AG20443 (cell line): ENCODE measurements at regions not wholly inside any gene's neighbourhood (a gene's known extent, or its start where the extent isn't known, plus 50 kb on each side); places are given as distances from the start of the nearest gene placed in this dataset.
"Not testable (repeated sequence)": the region's sequence is repeated elsewhere in the genome, so short reads cannot be mapped to it uniquely, and the experiment has no call there.

ENCODE experiments used
- DNase-seq: peaks from one replicate; pipeline ENCODE4 v3.0.0; 2012; ENCODE audit warnings: low spot score, mixed read lengths

DNA sequence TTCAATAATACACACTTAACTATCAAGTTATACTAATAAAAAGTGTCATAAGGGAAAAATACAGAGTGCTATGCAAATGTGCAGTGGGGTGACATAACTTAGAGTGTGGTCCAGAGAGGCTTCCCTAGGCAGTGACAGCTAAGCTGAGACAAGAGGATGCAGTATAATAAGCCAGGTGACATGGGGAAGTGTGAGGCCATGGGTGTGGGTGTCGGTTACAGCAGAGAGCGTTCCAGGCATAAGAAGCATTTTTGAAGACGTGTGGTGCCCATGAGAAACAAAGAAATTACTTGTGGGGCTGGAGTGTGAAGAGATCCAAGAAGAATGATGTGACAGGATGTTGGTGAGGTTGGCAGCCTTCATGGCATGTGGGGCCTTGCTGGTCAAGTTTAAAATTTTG is 78.1 kb upstream of the PICALM start:
- DNase-seq = no peak

DNA sequence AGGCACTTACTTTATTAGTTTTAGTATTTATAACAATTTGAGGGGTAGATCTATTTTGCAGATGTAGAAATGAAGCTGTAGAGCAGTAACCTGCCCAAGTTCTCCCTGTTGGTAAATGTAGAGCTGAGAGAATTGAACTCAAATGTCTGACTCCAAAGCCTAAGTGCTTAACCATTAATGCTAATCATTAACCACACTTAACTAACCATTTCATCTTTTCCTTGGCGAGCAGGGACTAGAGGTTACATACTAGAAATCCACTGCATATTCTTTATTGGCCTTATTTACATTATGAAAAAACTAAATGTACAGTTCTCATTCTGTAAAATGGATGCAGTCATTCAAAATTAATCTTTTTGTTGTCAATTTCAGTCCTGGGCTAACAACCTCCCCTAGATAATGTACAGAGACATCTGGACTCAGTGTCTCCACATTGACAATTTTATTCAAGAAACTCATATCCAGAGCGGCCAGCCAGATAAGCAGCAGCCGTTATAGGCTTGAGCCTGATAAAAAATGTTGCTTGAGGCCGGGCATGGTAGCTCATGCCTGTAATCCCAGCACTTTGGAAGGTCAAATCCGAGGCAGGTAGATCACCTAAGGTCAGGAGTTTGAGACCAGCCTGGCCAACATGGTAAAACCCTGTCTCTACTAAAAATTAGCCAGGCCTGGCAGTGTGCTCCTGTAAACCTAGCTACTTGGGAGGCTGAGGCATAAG is 76.7 kb upstream of the PICALM start:
- no peak for DNase-seq

DNA sequence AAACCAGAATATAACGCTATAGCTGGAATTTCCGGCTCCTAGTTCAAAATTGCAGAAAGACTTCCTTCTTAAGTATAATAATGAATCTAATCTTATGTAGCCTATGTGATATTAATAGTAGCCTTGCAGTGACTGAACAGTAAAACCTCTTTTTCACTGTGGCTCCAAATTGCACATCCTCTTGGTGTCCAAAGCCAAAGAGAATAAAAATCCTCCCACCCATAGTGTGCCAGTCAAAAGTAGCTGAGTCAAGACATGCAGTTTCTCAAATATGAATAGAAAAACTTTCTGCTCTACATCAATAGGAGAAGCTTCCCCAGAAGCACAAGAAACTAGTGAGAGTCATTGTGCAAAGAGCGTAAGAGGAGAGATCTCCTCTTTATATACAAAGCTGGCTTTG is 76.0 kb upstream of the PICALM start:
- DNase-seq = no peak

DNA sequence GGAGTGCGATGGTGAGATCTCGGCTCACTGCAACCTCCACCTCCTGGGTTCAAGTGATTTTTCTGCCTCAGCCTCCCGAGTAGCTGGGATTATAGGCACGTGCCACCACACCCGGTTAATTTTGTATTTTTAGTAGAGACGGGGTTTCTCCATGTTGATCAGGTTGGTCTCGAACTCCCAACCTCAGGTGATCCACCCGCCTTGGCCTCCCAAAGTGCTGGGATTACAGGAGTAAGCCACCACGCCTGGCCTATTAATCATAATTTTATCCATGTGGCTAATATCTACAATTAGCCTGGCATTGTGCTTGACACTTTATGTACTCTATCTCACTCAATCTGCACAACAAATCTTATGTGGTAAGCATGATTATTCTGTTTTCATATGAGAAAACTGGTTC is 75.2 kb upstream of the PICALM start:
- DNase-seq = not testable (repeated sequence)

DNA sequence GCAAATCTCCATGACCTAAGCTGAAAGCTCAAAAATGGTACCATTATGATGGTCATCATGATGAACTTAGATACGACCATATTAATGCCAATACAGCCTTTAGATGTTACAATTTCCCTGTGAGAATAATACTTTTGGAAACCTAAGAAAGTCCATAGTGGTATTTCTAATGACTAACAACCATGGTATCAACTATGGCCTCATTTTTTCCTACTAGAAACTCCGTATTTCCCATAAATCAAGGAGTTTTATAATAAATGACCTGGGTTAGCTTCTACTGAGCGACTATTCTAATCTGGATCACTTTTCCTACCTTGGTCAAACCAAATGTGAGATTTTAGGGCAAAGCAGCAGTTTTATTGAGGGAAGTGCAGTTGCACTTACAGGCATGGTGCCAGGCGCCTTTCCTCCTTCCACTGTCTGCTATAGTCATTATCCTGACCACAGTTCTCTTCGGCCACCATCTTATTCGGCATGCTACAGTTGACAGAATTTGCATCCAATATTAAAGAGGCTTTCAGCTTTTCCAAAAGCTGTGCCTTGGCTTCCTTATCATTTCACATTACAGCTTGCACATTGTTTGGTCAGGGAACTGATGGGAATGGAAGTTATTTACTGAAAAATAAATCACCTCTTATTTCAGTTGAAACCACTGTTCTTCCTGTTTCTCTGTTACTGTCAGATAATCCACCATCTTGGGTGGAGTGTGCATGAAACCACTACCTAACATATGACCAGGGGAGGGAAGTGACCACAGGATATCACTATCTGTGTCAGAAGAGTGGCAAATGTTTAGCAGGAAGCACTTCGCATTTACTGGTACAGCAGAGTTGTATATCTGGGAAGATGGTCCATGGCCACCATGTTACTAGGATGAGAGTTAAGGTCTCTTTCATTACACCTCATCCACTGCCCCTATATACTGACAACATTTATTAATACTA is 74.5 kb upstream of the PICALM start:
- DNase-seq = no peak

DNA sequence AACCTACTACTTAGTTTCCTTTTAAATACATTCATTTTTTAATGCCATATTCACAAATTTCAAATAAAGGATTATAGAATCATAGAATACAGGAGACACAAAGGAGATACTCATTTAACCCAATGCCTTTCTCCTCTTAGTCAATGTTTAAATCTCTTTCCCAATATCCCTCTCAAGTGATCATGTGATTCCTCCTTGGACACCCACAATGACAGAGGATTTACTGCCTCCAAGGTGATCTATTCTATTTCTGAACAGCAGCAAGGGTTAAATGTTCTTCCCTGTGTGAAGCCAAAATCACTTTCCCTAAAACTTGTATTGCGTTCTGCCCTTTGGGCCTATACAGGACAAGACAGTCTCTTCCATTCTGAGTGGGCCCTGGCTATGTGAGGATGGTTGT is 73.3 kb upstream of the PICALM start:
- no peak for DNase-seq

DNA sequence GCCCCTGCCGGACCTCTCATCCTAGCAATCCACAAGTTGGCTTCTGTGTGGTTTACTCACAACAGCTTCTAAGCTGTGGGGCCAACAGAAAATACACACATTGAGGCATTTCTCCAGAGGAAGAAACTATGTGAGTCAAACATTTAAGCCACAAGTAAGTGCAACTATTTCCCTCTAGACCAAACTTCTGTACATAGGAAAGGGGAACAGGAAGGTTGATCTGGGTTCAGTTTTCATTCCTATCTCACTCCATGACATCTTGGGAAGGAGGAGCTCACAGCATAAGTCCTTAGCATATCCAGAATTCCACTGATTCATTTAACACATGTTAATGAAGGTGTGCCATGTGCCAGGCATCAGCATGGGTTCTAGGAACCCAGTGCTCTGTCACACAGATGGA is 72.8 kb upstream of the PICALM start:
- no peak for DNase-seq

DNA sequence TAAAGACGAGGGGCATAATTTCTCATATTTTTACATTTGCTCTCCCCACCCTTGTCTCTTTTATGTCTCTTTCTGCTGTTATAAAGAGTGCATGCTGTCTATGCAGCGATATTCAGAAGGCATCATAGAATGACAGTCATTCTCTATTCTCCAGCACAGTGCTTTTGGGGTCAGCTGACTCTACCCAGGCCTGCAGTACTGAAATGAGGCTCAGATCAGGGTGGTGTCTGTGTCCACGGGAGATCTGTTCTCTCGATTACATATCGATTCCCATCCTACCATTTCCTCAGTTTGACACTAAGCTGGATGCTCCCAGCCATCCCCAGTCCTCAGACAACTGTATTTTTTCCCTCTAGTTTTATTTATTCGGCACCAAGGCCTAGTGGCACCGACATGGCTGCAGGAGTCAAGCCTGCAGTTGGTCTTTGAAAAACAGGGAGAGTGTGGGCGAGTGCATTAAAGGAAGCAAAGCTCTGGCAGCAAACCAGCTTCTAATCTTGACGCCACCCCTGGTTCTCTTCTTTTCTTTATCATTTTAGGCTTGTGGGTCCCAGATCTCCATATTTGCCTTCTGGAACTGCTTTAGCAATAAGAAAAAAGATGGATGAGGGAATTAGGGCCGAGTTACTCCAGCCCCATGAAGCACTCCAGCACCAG is 71.6 kb upstream of the PICALM start:
- DNase-seq = no peak

DNA sequence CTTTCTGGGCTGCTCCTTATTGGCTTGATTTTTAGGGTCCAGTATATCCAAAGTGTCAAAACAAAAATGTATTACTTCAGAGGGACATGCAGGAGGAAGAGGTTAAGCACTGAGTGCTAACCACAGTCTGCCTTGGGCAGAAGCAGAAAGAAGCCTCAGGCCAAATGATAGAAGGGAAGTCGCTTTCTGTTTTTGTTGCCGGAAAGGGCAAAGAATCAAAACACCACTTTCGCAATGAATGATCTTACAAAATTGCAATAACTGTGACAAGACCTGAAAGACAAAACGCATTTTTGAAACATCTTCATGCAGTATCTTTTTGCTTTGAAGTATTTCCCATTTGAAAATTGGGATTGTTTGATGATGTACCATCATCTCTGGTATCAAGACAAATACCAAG is 70.1 kb upstream of the PICALM start:
- DNase-seq = no peak

DNA sequence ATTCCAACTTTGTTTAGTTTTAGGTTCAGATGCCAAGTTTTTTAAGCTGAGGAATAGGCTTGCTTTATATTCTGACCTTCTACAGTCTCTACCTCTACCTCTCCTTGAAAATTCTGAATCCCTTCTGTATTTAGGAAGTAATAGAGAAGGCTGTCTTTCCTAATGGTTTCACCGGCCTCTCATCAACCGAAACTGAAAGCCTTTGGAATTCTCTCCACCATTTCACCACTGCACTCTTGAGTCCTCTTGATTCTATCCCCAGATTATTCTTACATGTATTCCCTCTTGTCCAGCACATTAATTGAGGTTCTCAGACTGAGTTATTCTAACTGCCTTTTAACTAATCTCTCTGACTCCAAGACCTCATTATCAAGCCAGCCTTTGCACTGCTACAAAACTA is 67.7 kb upstream of the PICALM start:
- DNase-seq = no peak

DNA sequence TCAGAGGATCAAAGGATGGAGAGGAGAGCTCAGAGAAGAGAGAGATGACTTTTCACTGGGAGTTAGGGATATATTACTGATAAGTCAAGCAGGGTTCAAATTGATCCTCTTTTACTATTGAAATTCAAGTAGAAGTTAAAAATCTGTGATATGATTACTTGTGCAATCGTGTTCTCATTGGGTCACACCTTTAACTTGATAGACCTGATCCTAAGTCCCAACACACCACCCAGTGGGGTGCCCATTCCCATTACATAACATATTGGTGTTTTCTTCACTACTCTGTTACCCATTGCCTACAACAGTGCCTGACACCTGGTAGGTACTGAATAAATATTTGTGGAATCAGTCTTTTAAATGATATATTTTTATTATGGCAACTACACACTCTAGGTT is 66.4 kb upstream of the PICALM start:
- no peak for DNase-seq

DNA sequence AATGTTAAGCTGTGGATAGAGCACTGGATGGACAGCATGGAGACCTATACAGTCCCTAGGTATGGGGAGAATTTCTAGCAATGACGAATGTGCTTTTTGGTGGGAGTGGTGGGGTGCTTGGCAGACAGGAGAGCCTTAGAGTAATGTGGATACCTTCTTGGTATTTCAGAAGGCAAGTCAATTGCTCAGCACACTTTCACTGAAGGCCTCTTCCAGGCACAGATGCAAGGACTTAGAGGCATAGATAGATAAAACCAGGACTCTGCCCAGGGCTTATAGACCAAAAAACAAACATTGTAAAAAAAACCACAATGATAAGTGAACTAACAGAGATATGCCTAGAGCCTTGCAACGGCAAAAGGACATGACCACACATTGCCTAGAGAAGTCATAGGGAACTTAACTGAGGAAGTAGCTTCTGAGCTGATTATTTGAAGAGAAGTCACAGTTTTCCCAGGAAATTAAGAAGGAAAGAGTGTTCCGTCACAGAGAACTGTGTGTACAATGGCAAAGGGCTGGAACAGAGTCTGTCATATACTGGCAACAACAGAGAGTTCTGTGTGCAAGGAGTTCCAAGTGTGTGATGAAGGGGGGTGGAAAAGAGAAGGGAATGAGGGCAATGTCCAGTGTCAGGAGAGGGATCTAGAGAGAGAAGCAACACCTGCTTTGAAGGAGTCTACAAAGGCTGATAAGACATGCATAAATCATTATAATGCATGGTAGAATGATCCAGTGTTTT is 65.9 kb upstream of the PICALM start:
- no peak for DNase-seq

DNA sequence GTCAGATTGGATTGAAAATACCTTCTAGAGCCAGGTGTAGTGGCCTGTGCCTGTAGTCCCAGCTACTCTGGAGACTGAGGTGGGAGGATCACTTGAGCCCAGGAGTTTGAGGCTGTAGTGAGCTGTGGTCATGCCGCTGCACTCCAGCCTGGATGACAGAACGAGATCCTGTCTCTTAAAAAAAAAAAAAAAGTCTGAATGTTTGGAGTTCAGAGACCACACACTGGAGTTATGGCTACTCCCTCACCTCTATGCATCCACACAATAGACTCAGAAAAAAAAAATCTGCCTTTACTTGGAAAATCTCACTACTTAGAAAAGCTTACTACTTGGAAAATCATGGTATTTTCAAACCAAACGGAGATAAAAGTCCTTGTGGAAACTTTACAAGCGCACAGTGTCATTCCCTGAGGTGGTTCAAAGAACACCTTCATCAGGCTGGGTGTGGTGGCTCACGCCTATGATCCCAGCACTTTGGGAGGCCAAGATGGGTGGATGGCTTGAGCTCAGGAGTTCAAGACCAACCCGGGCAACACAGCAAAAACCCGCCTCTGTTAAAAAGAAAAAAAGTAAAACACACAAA is 63.9 kb upstream of the PICALM start:
- DNase-seq = no peak

DNA sequence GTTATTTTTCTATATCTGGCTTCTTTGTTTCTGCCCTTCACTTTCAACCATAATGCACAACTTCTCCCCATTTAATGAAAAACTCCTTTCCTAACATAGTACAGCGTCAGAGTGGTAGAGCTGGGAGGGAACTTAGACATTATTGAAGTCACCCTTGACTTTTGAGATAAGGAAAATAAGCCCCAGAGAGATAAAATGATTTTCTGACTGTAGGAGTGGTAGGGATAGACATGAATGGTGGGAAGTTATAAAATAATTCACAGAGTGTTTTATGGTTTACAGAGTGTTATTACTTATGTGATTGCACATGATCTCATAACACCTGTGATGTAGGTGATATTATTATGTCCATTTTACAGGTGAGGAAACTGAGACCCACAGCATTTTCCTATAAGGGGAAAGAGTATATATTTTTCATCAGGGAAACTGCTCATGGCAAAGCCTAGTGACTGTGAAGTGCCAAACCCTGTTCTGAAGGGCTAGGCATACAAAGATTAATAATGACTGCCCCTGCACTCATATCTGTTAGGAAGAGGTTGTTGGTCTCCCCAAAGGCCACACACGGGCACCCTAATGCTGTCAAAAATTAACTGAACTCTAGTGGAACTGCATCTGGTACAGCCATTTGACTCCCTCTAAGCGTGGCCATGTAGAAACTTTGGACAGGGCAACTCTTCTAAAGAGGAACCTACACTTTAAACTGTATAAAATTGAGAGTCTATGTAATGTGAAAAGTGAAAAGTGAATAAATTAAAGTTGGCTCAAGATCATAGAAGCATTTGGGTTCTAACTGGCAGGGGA is 61.1 kb upstream of the PICALM start:
- no peak for DNase-seq

DNA sequence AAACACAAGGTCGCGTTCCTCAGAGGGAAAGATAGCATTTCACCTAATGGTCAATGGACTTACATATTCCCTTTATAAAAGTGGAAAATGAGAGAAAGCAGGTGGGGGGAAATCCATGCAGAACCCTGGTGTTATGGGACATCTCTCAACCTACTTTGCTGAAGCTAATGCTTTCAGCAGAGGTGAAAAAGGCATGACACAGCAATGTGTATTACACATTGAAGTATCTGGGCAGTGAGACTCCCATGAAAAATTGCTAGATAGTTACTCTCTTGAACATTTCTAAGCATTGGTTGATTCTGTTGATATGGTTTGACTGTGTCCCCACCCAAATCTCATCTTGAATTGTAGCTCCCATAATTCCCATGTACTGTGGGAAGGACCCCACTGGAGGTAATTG is 60.0 kb upstream of the PICALM start:
- DNase-seq = no peak

DNA sequence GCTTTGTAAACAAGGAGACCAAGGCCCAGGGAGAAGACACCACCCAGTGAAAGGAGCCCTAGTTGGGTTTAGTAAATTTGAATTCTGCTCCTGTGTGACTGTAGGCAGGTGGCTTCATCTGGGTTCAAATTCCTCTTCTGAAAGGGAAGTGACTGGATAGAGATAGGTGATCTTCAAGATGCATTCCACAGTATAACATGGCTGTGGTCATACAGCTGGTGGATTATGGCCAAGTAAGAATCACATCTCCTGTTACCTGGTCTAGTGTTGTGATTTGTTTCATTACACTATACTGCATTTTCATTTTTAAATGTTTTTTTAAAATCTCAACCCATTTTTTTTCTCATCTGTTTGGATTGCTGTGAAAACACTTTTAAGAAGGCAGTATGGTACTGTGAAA is 58.0 kb upstream of the PICALM start:
- DNase-seq = no peak

DNA sequence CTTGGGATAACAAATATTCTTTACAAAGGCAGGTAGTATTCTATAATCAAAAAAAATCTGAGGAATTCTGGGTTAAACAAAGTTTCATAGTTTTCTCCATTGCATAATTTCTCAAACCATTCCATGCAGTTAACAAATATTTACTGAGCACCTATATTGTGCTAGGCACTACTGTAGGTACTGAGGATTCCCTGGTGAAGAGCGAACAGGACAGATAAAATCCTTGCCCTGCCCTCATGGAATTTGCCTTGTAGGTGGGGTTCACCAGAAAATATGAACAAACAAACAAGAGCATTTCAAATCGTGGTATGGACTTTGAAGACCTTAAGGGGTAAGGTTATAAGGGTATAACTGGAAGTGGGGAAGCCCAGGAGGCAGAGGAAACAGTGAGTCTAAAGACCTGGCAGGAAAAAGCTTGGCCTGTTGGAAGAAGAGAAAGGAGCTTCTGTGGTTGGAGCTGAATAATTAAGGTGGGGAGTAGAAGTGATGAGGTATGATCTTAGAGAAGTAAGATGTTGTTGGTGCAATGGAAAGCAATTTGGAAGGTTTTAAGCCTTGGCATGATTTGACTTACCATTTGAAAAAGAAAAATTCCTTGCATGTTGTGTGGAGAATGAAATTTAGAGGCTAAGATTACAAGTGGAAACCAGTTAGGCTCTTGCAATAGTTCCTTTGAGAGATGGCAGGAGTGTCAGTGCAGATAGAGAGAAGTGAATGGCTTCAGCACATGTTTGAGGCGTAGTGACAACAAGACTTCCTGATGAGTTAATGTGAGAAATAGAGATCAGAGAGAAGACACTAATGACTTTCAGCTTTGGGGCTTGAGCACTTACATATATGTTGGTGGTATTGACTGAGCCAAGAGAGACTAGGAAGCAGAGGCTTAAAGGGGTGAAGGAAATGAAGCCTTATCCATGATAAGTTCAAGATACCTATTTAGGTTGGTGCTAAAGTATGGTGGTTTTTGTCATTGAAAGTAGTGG is 55.7 kb upstream of the PICALM start:
- no peak for DNase-seq

DNA sequence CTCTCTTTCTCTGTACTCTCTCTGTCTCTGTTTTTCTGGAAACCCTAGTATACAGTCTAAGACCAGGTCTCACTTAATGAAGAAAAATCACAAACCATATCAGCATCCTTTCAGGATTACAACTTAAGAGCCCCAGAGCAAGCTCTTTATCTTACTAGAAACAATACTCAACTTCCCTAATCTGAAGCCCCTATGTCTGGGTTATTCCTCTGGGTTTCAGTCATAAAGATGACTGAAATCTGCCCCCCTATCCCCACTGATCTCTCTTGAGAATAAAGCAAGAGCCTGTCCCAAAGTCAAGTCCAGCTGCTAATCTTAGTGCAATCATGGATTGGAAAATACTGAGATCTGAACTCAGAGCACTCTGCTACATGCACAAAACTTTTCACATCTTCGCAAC is 53.9 kb upstream of the PICALM start:
- DNase-seq = no peak

DNA sequence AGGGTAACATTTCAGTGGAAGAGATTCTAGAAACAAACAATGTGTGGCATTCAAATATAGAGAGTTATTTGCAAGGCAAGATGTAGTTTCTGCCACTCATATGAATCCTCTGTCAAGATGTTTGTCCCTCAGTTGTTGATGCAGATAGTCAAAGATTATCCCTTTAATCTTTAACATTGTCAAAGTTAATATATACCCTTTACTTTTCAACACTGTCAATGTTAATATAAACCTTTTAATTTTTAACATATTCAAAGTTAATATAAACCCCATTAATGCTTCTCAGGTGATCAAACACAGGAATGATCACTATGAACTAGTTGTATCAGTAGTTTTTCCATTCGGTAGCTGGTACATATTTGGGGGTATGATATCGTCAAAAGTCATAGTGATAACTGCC is 51.9 kb upstream of the PICALM start:
- DNase-seq = no peak

DNA sequence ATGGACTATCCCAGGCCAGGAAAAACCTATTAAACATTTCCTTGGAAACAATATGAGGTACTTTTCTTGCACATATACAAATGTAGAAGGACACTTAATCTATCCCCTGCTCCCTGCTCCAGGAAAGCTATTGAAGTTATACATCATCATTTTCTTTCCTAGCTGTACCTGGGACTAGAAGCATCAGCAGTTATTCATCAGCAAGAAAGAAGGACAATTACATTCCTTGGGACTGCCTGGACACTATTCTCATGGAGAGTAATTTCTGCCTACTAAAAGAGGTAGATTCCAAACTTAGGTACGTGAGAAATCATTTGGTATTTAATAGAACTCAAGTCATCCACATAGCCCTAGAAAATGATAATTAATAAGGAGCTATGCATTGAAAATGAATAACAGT is 51.0 kb upstream of the PICALM start:
- DNase-seq = no peak
